PFSK-1 (cell line): ENCODE measurements at regions not wholly inside any gene's neighbourhood (a gene's known extent, or its start where the extent isn't known, plus 50 kb on each side); places are given as distances from the start of the nearest gene placed in this dataset.

Experiments
- FOXP2 ChIP-seq: optimal IDR thresholded peaks from 2 replicates; pipeline ENCODE3; 2011; ENCODE audit warnings: borderline replicate concordance, control low read depth, inconsistent platforms; ENCODE audit not compliant: insufficient read depth; ENCODE audit errors: extremely low read length, extremely low read depth
- POLR2AphosphoS5 ChIP-seq: IDR thresholded peaks from 2 replicates; pipeline ENCODE4 v1.6.1; 2012; ENCODE audit warnings: low read depth, mild to moderate bottlenecking, control low read depth, low read length, moderate library complexity
- REST ChIP-seq, 2 experiments: IDR thresholded peaks; 2 replicates each; pipeline versions ENCODE4 v1.6.1 to v1.8.0; 2011 to 2012; ENCODE audit warnings: low read depth in 2 of 2, low read length in 2 of 2, control low read depth in 1 of 2, inconsistent platforms in 1 of 2, mild to moderate bottlenecking in 1 of 2, moderate library complexity in 1 of 2; ENCODE audit not compliant: insufficient read depth in 1 of 2
- SIN3A ChIP-seq: IDR thresholded peaks from 2 replicates; pipeline ENCODE4 v1.6.1; 2012; ENCODE audit warnings: mild to moderate bottlenecking, low read length, moderate library complexity, borderline replicate concordance; ENCODE audit not compliant: insufficient read depth
- TAF1 ChIP-seq: IDR thresholded peaks from 2 replicates; pipeline ENCODE4 v1.6.1; 2012; ENCODE audit warnings: low read length, control low read depth, borderline replicate concordance; ENCODE audit not compliant: insufficient read depth

DNA sequence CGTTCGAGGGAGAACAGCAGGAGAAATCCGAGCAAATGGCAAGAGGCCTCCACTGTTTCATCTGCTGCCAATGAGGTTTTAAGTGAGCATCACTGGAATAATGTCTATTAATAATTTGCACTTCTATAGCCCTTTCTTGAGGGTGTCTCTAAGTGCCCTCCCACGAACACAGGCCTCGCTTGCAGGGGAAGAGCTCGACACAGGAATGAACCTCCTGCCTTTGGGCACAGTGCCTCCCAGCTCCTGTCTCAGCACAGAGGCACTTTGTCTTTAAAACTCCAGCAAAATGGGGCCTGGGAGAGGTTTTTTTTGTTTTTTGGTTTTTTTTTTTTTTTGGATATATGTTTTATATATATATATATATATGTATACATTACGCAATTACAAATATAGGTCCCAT, 56.6 kb downstream of the OLIG1 start:
- TF ChIP-seq TAF1, result no peak
- TF ChIP-seq SIN3A, result no peak
- TF ChIP-seq POLR2AphosphoS5, result no peak
- TF ChIP-seq REST (IDR thresholded peaks at IDR 0.05; ENCODE audit: insufficient read depth in 1 of 2, low read depth in 2 of 2, low read length in 2 of 2), result no peak
- TF ChIP-seq FOXP2, result no peak

DNA sequence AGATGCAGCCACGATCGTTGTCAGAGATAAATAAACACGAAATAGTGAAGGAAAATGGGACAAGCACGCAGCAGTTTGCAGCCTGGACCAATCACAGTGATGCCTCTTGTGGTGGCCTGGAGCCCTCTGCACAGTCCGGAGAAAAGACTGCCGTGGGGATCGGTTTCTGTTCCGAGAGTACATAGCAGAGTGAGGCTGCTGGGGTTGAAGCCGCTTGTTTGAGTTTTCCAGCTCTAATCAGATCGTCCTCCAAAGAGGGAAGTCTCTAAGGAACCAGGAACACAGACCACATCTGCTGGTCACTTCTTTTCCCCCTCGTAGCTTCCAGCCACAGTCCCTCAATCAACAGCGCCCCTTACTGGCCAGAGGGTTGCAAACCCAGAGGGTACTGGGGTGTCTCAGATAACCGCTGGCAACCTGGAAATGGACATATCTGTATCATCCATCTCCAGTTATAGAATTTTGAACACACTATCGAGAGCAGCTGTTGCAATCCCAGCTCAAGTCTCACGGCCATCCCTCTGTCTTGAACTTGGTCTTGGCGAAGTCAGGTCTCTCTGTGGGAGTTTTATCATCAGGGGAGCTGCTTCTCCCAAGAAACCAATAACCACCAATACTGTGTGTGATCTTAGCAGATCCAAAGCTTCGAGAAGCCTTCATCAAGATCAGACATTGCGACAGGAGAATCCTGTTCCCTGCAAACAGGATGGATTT, 57.4 kb downstream of the OLIG1 start:
- TF ChIP-seq SIN3A (no peak), REST (IDR thresholded peaks at IDR 0.05; ENCODE audit: insufficient read depth in 1 of 2, low read depth in 2 of 2, low read length in 2 of 2) (no peak), FOXP2 (no peak), POLR2AphosphoS5 (no peak)

DNA sequence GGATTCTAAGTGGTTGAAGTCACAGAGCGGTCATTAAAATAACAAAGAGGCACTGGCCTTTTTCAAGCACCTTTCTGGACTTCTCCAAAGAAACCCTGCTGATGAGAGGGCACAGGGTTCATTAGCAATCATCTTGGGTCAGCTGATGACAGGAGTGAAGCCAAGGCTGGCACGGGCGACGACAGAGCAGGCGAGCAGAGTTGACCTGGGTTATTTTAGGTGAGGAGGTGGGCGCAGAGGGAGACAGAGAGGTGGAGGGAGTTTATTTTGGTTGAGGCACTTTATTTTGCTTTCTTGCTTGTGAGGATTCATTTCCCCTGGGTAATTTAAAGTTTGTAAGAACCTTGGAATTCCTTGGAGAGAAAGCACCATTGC, 57.9 kb downstream of the OLIG1 start:
- TF ChIP-seq FOXP2 (no peak), REST (IDR thresholded peaks at IDR 0.05; ENCODE audit: insufficient read depth in 1 of 2, low read depth in 2 of 2, low read length in 2 of 2) (no peak), SIN3A (no peak), TAF1 (no peak), POLR2AphosphoS5 (no peak)

DNA sequence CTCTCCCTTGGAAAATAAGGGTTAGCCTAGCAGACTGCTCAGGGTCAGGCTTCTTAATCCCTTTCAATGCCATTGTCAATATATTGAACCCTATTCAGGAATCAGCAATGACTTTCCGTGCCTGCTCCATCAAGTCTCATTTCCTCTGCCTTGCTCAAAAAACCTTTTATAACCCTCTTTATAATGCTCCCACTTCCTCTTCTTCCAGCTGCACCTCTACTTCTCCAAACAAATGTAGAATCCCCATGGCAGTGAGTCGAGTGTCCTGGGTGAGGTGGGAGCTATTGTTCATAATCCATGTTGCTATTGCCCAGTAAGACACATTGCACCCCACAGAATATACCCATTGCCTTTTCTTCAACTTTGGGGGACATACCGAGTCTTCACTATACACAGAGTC, 58.6 kb downstream of the OLIG1 start:
- TF ChIP-seq REST (IDR thresholded peaks at IDR 0.05; ENCODE audit: insufficient read depth in 1 of 2, low read depth in 2 of 2, low read length in 2 of 2), result no peak
- no peak for TF ChIP-seq SIN3A
- TF ChIP-seq POLR2AphosphoS5, result no peak
- no peak for TF ChIP-seq TAF1
- TF ChIP-seq FOXP2, result no peak

GRCh38 chr21:33132054-33132453, 62.1 kb downstream of the OLIG1 start:
- TF ChIP-seq TAF1, result no peak

DNA sequence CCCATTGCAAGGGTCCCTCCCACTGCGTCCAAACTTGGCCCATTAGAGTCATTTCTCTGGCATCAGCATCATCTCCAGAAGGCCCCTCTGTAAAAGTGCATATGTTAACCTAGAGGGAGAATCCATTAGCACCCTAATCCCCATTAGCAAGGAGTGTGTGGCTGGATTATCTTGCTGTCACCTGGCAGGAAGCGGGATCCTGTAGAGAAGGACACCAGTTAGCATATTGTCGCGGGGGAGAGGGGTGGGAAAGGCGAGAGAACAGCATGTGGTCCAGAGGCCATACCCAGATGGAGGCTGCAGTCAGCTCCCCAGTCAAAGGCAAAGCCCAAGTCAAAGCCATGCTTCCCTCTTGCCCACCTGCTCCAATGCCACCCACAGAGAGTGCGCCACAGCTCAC, 64.0 kb downstream of the OLIG1 start:
- TF ChIP-seq FOXP2, result no peak
- TF ChIP-seq SIN3A, result no peak
- no peak for TF ChIP-seq REST (IDR thresholded peaks at IDR 0.05; ENCODE audit: insufficient read depth in 1 of 2, low read depth in 2 of 2, low read length in 2 of 2)
- TF ChIP-seq TAF1, result no peak
- TF ChIP-seq POLR2AphosphoS5, result no peak
